ENCODE measurements at regions not wholly inside any gene's neighbourhood (a gene's known extent, or its start where the extent isn't known, plus 50 kb on each side); places are given as distances from the start of the nearest gene placed in this dataset.

GRCh38 chr7:85566095-85566794 is 379.4 kb upstream of the SEMA3D start:
- POLR2A ChIA-PET (ENCODE audit: partially characterized antibody) = no interaction called here
- no peaks in the 10 kb centered on the region for H3K27me3 ChIP-seq (replicated peaks in 1 of 4; ENCODE audit: control insufficient read depth in 3 of 4, extremely low read depth in 1 of 4, insufficient read depth in 3 of 4, low read length in 3 of 4)
- H2BK15ac ChIP-seq (ENCODE audit: low read length) = no peak overlapping the region
- H2BK12ac ChIP-seq (ENCODE audit: low read depth, low read length) = no peak overlapping the region
- TF ChIP-seq HDAC2 (IDR thresholded peaks at IDR 0.05; ENCODE audit: borderline replicate concordance in 1 of 2, low read depth in 2 of 2, low read length in 2 of 2) (no peak), KDM4A (IDR thresholded peaks at IDR 0.05; ENCODE audit: low read depth, low read length, severe bottlenecking) (no peak), EZH2 (IDR thresholded peaks at IDR 0.05; ENCODE audit: low read depth, low read length, severe bottlenecking) (no peak), CHD2 (IDR thresholded peaks at IDR 0.05; ENCODE audit: low read length) (no peak), ATF3 (IDR thresholded peaks at IDR 0.05; ENCODE audit: insufficient read depth, low read depth, low read length) (no peak), TAF7 (optimal IDR thresholded peaks at IDR 0.05; ENCODE audit: borderline replicate concordance, low read depth, low read length) (no peak), SAP30 (IDR thresholded peaks at IDR 0.05; ENCODE audit: insufficient read depth, insufficient replicate concordance, low read length) (no peak), RFX5 (IDR thresholded peaks at IDR 0.05; ENCODE audit: borderline replicate concordance, low read depth, low read length) (no peak), TCF12 (IDR thresholded peaks at IDR 0.05; ENCODE audit: low read depth, low read length) (no peak)
- no peak overlapping the region for H3K4ac ChIP-seq (replicated peaks; ENCODE audit: insufficient read length, low read depth, low read length)
- H3K9ac ChIP-seq (replicated peaks in 1 of 4; ENCODE audit: extremely low read depth in 1 of 4, low read depth in 3 of 4, low read length in 3 of 4) = no peak overlapping the region
- H3K27ac ChIP-seq (ENCODE audit: low read depth, low read length) = no peak overlapping the region
- no peaks in the 10 kb centered on the region for H3K9me3 ChIP-seq (ENCODE audit: insufficient read depth in 2 of 2, low read depth in 1 of 2, low read length in 1 of 2)
- DNase-seq (ENCODE audit: low read depth in 1 of 2, low spot score in 2 of 2) (no peak), FAIRE-seq (no peak)
- no peak overlapping the region for H3K23ac ChIP-seq (ENCODE audit: insufficient read length)
- H2BK5ac ChIP-seq (ENCODE audit: low read depth, low read length) = no peak overlapping the region
- H2BK120ac ChIP-seq (replicated peaks; ENCODE audit: low read depth, low read length) = no peak overlapping the region
- no peak overlapping the region for H3K4me3 ChIP-seq (ENCODE audit: extremely low read depth in 1 of 4, insufficient read depth in 2 of 4, low read depth in 3 of 4, low read length in 4 of 4)
- H3K14ac ChIP-seq (ENCODE audit: insufficient read length) = no peak overlapping the region
- H4K5ac ChIP-seq (ENCODE audit: insufficient read length, low read depth, low read length) = no peak overlapping the region
- H4K20me1 ChIP-seq (replicated peaks in 1 of 2; ENCODE audit: control insufficient read depth in 1 of 2, insufficient read depth in 2 of 2, low read length in 2 of 2) = no peaks in the 10 kb centered on the region
- H2BK20ac ChIP-seq (ENCODE audit: low read length) = no peak overlapping the region
- no peaks in the 10 kb centered on the region for H3K4me1 ChIP-seq (replicated peaks in 1 of 4; ENCODE audit: control insufficient read depth in 3 of 4, insufficient read depth in 4 of 4, low read length in 3 of 4)
- WGBS, 2 experiments (ENCODE audit: extremely low coverage in 1 of 2, insufficient coverage in 1 of 2, insufficient read length in 1 of 2, insufficient replicate concordance in 2 of 2, low coverage in 1 of 2, low lambda C conversion rate in 2 of 2, missing lambda C conversion rate in 1 of 2) = 80% methylated on average over 11 of the region's 14 CpGs; no CpG with 5 or more reads in 1 of the 2 experiments
- H3K36me3 ChIP-seq (ENCODE audit: control insufficient read depth in 2 of 4, insufficient read depth in 4 of 4, low read length in 3 of 4) = no peaks in the 10 kb centered on the region
- no peak overlapping the region for H3K4me2 ChIP-seq (ENCODE audit: insufficient read depth in 1 of 2, low read depth in 2 of 2, low read length in 2 of 2)
- no peaks in the 10 kb centered on the region for H3K23me2 ChIP-seq (ENCODE audit: low read depth, low read length)
- no peak overlapping the region for H4K91ac ChIP-seq (replicated peaks; ENCODE audit: insufficient read length, low read length)
- H3K18ac ChIP-seq (ENCODE audit: extremely low read depth, low read length) = no peak overlapping the region
- H3K56ac ChIP-seq (replicated peaks; ENCODE audit: insufficient read length, low read depth, low read length) = no peak overlapping the region
- no peak overlapping the region for H2AFZ ChIP-seq (ENCODE audit: low read length)
- no peak overlapping the region for H2AK5ac ChIP-seq (ENCODE audit: low read depth, low read length)
- H4K8ac ChIP-seq (ENCODE audit: extremely low read depth, insufficient read depth, low read length) = no peak overlapping the region; the same call in 1 of the 2 replicates
- CTCF ChIA-PET (ENCODE audit: partially characterized antibody) = no interaction called here
- H3K79me2 ChIP-seq (ENCODE audit: control insufficient read depth in 1 of 2, insufficient read depth in 2 of 2, low read length in 2 of 2) = no peaks in the 10 kb centered on the region
- H3K79me1 ChIP-seq (ENCODE audit: low read depth, low read length) = no peaks in the 10 kb centered on the region

Measured in H1 (cell line).